Nephron (organoid): ENCODE measurements at regions not wholly inside any gene's neighbourhood (a gene's known extent, or its start where the extent isn't known, plus 50 kb on each side); places are given as distances from the start of the nearest gene placed in this dataset.

Experiments
- H3K27ac Mint-ChIP-seq, 3 experiments: 2 replicates each; pipeline ENCODE4 v1.8.0; 2020; ENCODE audit warnings: mixed read lengths in 3 of 3, mild to moderate bottlenecking in 2 of 3, moderate library complexity in 1 of 3
- H3K27me3 Mint-ChIP-seq: 2 replicates; pipeline ENCODE4 v1.8.0; 2021; ENCODE audit warnings: low read depth, mild to moderate bottlenecking, moderate library complexity, mixed read lengths
- H3K36me3 Mint-ChIP-seq: 2 replicates; pipeline ENCODE4 v1.8.0; 2020; ENCODE audit warnings: low read depth, mixed read lengths
- H3K4me1 Mint-ChIP-seq: 2 replicates; pipeline ENCODE4 v1.8.0; 2020; ENCODE audit warnings: mixed read lengths
- H3K4me3 Mint-ChIP-seq, 3 experiments: 2 replicates each; pipeline ENCODE4 v1.8.0; 2020; ENCODE audit warnings: mild to moderate bottlenecking in 3 of 3, mixed read lengths in 3 of 3, moderate library complexity in 2 of 3
- H3K9me3 Mint-ChIP-seq: 2 replicates; pipeline ENCODE4 v1.8.0; 2020; ENCODE audit warnings: mixed read lengths
- TF ChIP-seq, protein P1 (sequence below), 3 experiments: fragments of 200-600 bp; sonication (generic); IDR thresholded peaks; one replicate each; pipeline ENCODE4 v1.5.0; 2021; ENCODE audit warnings: antibody characterized with exemption in 3 of 3; ENCODE audit not compliant: unreplicated experiment in 3 of 3

DNA sequence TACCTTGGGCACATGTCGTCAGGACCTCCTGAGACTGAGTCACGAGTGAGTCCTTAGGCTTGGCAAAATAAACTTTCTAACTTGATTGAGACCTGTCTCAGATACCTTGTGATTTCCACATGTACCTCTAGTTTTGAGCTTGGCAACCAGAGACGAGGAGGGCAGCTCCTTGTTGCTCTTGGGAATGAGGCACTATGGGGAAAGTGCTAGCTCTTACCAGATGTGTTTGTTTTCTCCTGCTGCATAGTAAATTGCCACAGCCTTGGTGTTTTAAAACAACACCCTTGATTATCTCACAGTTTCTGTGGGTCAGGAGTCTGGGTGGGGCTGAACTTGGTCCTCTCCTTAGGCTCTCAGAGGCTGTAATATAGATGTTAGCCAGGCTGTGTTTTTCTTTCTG lies 59.1 kb upstream of the MAML3 start:
- Mint-ChIP-seq H3K27me3 (peaks cover 4% of the 10 kb centered on the region), H3K4me1 (no peaks in the 10 kb centered on the region), H3K27ac (no peak overlapping the region), H3K9me3 (no peaks in the 10 kb centered on the region), H3K36me3 (no peaks in the 10 kb centered on the region), H3K4me3 (no peak overlapping the region)
- TF ChIP-seq, protein P1, sequence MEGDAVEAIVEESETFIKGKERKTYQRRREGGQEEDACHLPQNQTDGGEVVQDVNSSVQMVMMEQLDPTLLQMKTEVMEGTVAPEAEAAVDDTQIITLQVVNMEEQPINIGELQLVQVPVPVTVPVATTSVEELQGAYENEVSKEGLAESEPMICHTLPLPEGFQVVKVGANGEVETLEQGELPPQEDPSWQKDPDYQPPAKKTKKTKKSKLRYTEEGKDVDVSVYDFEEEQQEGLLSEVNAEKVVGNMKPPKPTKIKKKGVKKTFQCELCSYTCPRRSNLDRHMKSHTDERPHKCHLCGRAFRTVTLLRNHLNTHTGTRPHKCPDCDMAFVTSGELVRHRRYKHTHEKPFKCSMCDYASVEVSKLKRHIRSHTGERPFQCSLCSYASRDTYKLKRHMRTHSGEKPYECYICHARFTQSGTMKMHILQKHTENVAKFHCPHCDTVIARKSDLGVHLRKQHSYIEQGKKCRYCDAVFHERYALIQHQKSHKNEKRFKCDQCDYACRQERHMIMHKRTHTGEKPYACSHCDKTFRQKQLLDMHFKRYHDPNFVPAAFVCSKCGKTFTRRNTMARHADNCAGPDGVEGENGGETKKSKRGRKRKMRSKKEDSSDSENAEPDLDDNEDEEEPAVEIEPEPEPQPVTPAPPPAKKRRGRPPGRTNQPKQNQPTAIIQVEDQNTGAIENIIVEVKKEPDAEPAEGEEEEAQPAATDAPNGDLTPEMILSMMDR (IDR thresholded peaks at IDR 0.05; ENCODE audit: unreplicated experiment in 3 of 3): no peak

GRCh38 chr4:140212646-140213045 lies 58.7 kb upstream of the MAML3 start:
- Mint-ChIP-seq H3K27me3 (peaks cover 4% of the 10 kb centered on the region), H3K36me3 (no peaks in the 10 kb centered on the region), H3K4me1 (no peaks in the 10 kb centered on the region), H3K27ac (no peak overlapping the region), H3K4me3 (no peak overlapping the region), H3K9me3 (no peaks in the 10 kb centered on the region)
- TF ChIP-seq, protein P1 (IDR thresholded peaks at IDR 0.05; ENCODE audit: unreplicated experiment in 3 of 3): no peak

GRCh38 chr4:140212194-140212593 lies 58.2 kb upstream of the MAML3 start:
- peaks cover 4% of the 10 kb centered on the region for H3K27me3 Mint-ChIP-seq

DNA sequence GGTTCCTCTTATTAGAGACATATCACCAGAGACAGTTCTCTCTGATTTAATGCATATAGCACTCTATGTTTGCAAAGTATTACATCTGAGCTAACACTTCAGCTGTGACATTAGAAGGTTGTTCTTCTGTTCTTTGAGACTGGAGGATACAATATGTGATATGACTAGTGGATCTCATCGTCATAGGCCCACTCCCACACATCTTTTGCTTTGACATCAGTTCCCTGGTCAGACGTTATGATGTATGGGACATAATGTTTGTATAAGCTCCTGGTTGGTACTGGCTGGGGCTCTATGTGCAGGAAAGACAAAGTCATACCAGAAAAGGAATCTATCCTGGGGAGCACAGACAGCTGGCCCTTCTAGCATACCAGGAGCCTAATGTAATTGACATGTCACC lies 57.7 kb upstream of the MAML3 start:
- H3K9me3 Mint-ChIP-seq: no peaks in the 10 kb centered on the region
- no peak overlapping the region for H3K27ac Mint-ChIP-seq
- peaks cover 4% of the 10 kb centered on the region for H3K27me3 Mint-ChIP-seq
- no peaks in the 10 kb centered on the region for H3K4me1 Mint-ChIP-seq
- H3K4me3 Mint-ChIP-seq: no peak overlapping the region
- TF ChIP-seq, protein P1 (IDR thresholded peaks at IDR 0.05; ENCODE audit: unreplicated experiment in 3 of 3): no peak
- no peaks in the 10 kb centered on the region for H3K36me3 Mint-ChIP-seq

More at GRCh38 chr4:140212194-140212593, 58.2 kb upstream of the MAML3 start:
- no peaks in the 10 kb centered on the region for H3K36me3 Mint-ChIP-seq
- no peaks in the 10 kb centered on the region for H3K4me1 Mint-ChIP-seq
- no peak overlapping the region for H3K4me3 Mint-ChIP-seq
- TF ChIP-seq, protein P1 (IDR thresholded peaks at IDR 0.05; ENCODE audit: unreplicated experiment in 3 of 3): no peak
- no peaks in the 10 kb centered on the region for H3K9me3 Mint-ChIP-seq
- H3K27ac Mint-ChIP-seq: no peak overlapping the region

DNA sequence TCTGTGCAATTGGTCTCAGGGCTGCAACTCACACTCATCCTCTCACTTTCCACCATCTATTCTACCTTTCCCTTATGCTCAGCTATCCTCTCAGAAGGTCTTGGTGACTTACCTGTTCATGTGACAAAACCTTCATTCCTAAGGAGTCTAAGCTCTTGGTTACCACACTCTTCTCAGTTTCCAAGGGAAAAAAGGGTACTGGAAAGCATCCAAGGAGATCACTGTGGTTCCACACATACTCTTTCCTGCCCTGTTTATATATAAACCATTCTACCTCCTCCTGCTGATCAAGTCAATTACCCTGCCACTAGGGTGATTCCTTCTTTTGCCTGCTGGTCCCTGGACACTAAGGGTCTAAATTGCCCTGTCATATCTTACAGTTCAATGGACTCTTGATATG lies 57.2 kb upstream of the MAML3 start:
- Mint-ChIP-seq H3K27me3 (peaks cover 4% of the 10 kb centered on the region), H3K36me3 (no peaks in the 10 kb centered on the region), H3K4me3 (no peak overlapping the region), H3K27ac (no peak overlapping the region), H3K9me3 (no peaks in the 10 kb centered on the region), H3K4me1 (no peaks in the 10 kb centered on the region)
- TF ChIP-seq, protein P1 (IDR thresholded peaks at IDR 0.05; ENCODE audit: unreplicated experiment in 3 of 3): no peak

DNA sequence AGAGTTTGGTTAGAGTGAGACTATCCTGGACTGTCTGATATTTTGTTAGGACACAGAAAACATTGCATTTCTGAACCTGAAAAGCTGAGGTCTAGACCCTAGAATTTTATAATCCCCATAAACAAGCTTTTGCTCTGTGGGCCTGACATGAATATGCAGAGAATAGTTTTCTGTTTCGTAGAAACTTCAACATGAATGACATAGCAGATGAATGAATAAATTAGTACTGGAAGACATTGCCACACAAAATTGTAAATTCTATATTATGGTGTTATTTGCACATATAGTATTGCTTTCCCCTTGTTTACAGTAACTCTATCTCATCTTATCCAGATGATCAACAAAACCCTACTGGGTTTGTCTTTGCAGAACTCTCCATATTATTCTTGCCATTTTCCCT lies 54.9 kb upstream of the MAML3 start:
- H3K4me1 Mint-ChIP-seq: no peaks in the 10 kb centered on the region
- H3K27me3 Mint-ChIP-seq: peaks cover 4% of the 10 kb centered on the region
- H3K4me3 Mint-ChIP-seq: no peak overlapping the region
- no peak overlapping the region for H3K27ac Mint-ChIP-seq
- no peaks in the 10 kb centered on the region for H3K9me3 Mint-ChIP-seq
- TF ChIP-seq, protein P1 (IDR thresholded peaks at IDR 0.05; ENCODE audit: unreplicated experiment in 3 of 3): no peak
- no peaks in the 10 kb centered on the region for H3K36me3 Mint-ChIP-seq
